Renal cortical epithelial cell (primary cell): ENCODE measurements at regions not wholly inside any gene's neighbourhood (a gene's known extent, or its start where the extent isn't known, plus 50 kb on each side); places are given as distances from the start of the nearest gene placed in this dataset.
A peak's percentile ranks its signal among the peaks of the same experiment; 100 is the strongest.

Source experiments
- DNase-seq: peaks from one replicate; pipeline ENCODE4 v3.0.0-alpha.2; 2011; ENCODE audit warnings: low read depth

- no peak for DNase-seq
Measured at GRCh38 chr6:142682985-142683384, 262.0 kb downstream of the HIVEP2 start.

GRCh38 chr6:142683714-142684141, 261.2 kb downstream of the HIVEP2 start:
- DNase-seq: peak; percentile 39

- no peak for DNase-seq
Measured at GRCh38 chr6:142684371-142684770, 260.6 kb downstream of the HIVEP2 start.

- no peak for DNase-seq
Measured at GRCh38 chr6:142685852-142686506, 259.0 kb downstream of the HIVEP2 start.

GRCh38 chr6:142686507-142686887, 258.5 kb downstream of the HIVEP2 start:
- no peak for DNase-seq

- DNase-seq: peak; percentile 65
Measured at GRCh38 chr6:142692942-142693341, 252.0 kb downstream of the HIVEP2 start.

GRCh38 chr6:142693441-142693840, 251.5 kb downstream of the HIVEP2 start:
- peak; percentile 50 for DNase-seq

- DNase-seq: peak; percentile 36
Measured at GRCh38 chr6:142694054-142694453, 250.9 kb downstream of the HIVEP2 start.

GRCh38 chr6:142695016-142695415, 250.0 kb downstream of the HIVEP2 start:
- no peak for DNase-seq

GRCh38 chr6:142696123-142697000, 248.6 kb downstream of the HIVEP2 start:
- DNase-seq: peak; percentile 75

GRCh38 chr6:142697001-142697335, 248.0 kb downstream of the HIVEP2 start:
- DNase-seq: no peak

GRCh38 chr6:142697922-142698321, 247.1 kb downstream of the HIVEP2 start:
- DNase-seq: no peak

GRCh38 chr6:142698751-142699150, 246.2 kb downstream of the HIVEP2 start:
- no peak for DNase-seq

- DNase-seq: no peak
Measured at GRCh38 chr6:142699391-142699790, 245.6 kb downstream of the HIVEP2 start.

GRCh38 chr6:142700032-142700431, 244.9 kb downstream of the HIVEP2 start:
- no peak for DNase-seq

GRCh38 chr6:142700671-142701312, 244.2 kb downstream of the HIVEP2 start:
- DNase-seq: no peak
